Pancreas (tissue), 10 donors: ENCODE measurements at regions not wholly inside any gene's neighbourhood (a gene's known extent, or its start where the extent isn't known, plus 50 kb on each side); places are given as distances from the start of the nearest gene placed in this dataset.

ENCODE experiments used
- ATAC-seq, 4 donors: fragments of 200-7000 bp; cut with Tn5 transposase; one replicate each; pipeline versions ENCODE4 v1.8.0 to v1.9.1; 2020; ENCODE audit warnings: mild to moderate bottlenecking in 4 of 4, moderate library complexity in 4 of 4
- DNase-seq, 6 donors: peaks; one replicate each; pipeline ENCODE4 v3.0.0-alpha.2; 2020
- FAIRE-seq: peaks from 2 replicates; lab custom pipeline; 2012; peaks lifted over from hg19 to GRCh38; lab: Jason Lieb, UNC
- H3K27ac ChIP-seq, 4 donors: fragments of 200-600 bp; sonication (generic); 1 replicate in 3 of 4; 2 replicates in 1 of 4; pipeline versions ENCODE4 v1.5.0 to v1.8.0; 2020
- H3K27me3 ChIP-seq, 4 donors: fragments of 200-600 bp; one replicate each; pipeline ENCODE4 v1.8.0; 2021
- H3K36me3 ChIP-seq, 3 donors: fragments of 200-600 bp; sonication (generic) in 1 of 3; one replicate each; pipeline versions ENCODE4 v1.5.0 to v1.8.0; 2020 to 2021
- H3K4me1 ChIP-seq, 3 donors: fragments of 200-600 bp; one replicate each; pipeline ENCODE4 v1.8.0; 2021
- H3K4me3 ChIP-seq, 4 donors: fragments of 200-600 bp; sonication (generic) in 2 of 4; one replicate each; pipeline versions ENCODE4 v1.5.0 to v1.8.0; 2020 to 2021
- H3K9me3 ChIP-seq, 4 donors: fragments of 200-600 bp; one replicate each; pipeline ENCODE4 v1.8.0; 2021
- CTCF ChIP-seq, 4 donors: fragments of 200-600 bp; sonication (generic) in 3 of 4; IDR thresholded peaks; one replicate each; pipeline versions ENCODE4 v1.5.0 to v1.8.0; 2021; ENCODE audit warnings: antibody characterized with exemption in 4 of 4
- WGBS, 2 donors: extraction: QIAGEN DNeasy Blood & Tissue Kit; methylation state at CpG; one replicate each; pipeline ENCODE4 v1.1.7; 2013; 5-methylcytosine and 5-hydroxymethylcytosine counted together
- intact Hi-C, 3 donors: fragments of 100-400 bp; cut with DNase I; formaldehyde crosslinking; loops; one replicate each; pipeline versions ENCODE4 v1.11.1 to v1.14.2; 2022
- donor health status: healthy with polysubstance abuse.
- donor health status: DM: no; HTN: no; CAD: no; lungs with moderate emphysema.
- donor health status: DM: no; HTN: no; CAD: no.
- donor health status: control.
- donor health status: control.
- donor health status: Bipolar disorder and iron deficiency.
- donor health status: DM: yes; HTN: yes; CAD: no.
- donor health status: DM: no; HTN: no; CAD: no.
- donor health status: DM: no; HTN: no; CAD: no.
- donor health status: DM: yes; HTN: yes; CAD: no.

DNA sequence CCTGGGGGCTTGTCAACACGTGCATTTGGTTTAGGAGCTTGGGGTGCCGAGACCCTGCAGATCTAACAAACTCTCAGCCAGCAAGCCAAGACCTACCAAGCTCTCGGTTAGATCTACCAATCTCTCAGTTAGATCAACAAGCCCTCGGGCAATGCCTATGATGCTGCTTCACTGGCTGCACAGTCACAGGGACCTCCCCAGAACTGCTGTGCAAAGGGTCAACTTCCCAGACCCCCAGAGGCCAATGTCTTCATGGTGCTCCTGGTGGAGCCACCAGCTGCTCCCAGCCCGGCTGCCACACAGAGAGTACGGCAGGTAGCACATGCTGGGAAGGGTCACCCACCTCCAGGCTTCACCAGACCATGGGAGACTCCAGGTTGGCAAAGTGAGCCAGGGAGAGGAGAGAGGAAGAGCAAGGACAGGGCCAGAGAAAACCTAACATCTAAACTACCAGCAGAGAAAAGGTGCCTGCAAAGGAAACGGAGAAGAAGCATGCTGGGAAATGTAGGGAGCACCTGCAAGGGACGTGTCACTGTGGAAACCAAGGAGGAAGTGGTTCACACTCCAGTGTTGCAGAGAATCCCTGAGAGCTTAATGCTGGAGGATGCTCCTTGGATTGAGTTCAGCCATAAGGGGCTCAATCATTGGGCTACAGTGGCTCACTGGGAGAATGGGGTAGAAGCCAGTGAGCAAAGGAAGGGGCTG lies 51.5 kb upstream of the GDF10 start:
- no peak overlapping the region for H3K4me3 ChIP-seq
- H3K4me1 ChIP-seq, result peaks cover 0 to 5% (median 0%) of the 10 kb centered on the region in 3 donors
- H3K36me3 ChIP-seq, result no peaks in the 10 kb centered on the region
- ATAC-seq (no peak), FAIRE-seq (no peak), DNase-seq (no peak)
- no peaks in the 10 kb centered on the region for H3K9me3 ChIP-seq
- H3K27ac ChIP-seq, result no peak overlapping the region
- 84 to 87% methylated on average over 8 of the region's 8 CpGs for WGBS, 2 donors
- H3K27me3 ChIP-seq, result no peaks in the 10 kb centered on the region
- no peak for TF ChIP-seq CTCF (IDR thresholded peaks at IDR 0.05)
- intact Hi-C loops, result no loop called here

GRCh38 chr10:47249881-47250280 lies 50.1 kb upstream of the GDF10 start:
- Histone ChIP-seq H3K4me1 (peaks cover 6 to 13% (median 6%) of the 10 kb centered on the region in 3 donors), H3K27ac (no peak overlapping the region), H3K9me3 (no peaks in the 10 kb centered on the region), H3K27me3 (no peaks in the 10 kb centered on the region), H3K36me3 (no peaks in the 10 kb centered on the region), H3K4me3 (no peak overlapping the region)
- TF ChIP-seq CTCF (IDR thresholded peaks at IDR 0.05), result no peak
- intact Hi-C loops, result no loop called here
- WGBS, 2 donors, result 89 to 96% methylated on average over 4 of the region's 4 CpGs
- no peak for DNase-seq
- no peak for FAIRE-seq
- ATAC-seq, result no peak
